WTC11 (cell line): ENCODE measurements at regions not wholly inside any gene's neighbourhood (a gene's known extent, or its start where the extent isn't known, plus 50 kb on each side); places are given as distances from the start of the nearest gene placed in this dataset.

ENCODE experiments used
- ATAC-seq: fragments of 200-7000 bp; cut with Tn5 transposase; 2 replicates; pipeline ENCODE4 v1.10.0; 2021; ENCODE audit warnings: mild to moderate bottlenecking, moderate library complexity
- CTCF ChIA-PET: fragments of 300-600 bp; sonication (Branson Sonifier 250); formaldehyde crosslinking; loops from one replicate; lab custom pipeline; 2021; ENCODE audit warnings: antibody characterized with exemption; lab: Charles Lee
- POLR2A ChIA-PET: fragments of 350-600 bp; sonication (Branson Sonifier 250); formaldehyde crosslinking; loops from one replicate; lab custom pipeline; 2021; ENCODE audit warnings: antibody characterized with exemption; lab: Charles Lee
- DNase-seq: peaks from one replicate; pipeline ENCODE4 v3.0.0; 2021; ENCODE audit warnings: low spot score
- H3K27ac Mint-ChIP-seq: 2 replicates; pipeline ENCODE4 v1.8.0; 2021; ENCODE audit warnings: mixed read lengths
- H3K27me3 Mint-ChIP-seq: 2 replicates; pipeline ENCODE4 v1.8.0; 2021; ENCODE audit warnings: low read depth, mild to moderate bottlenecking, moderate library complexity, mixed read lengths
- H3K36me3 Mint-ChIP-seq: 2 replicates; pipeline ENCODE4 v1.8.0; 2021; ENCODE audit warnings: mixed read lengths
- H3K4me1 Mint-ChIP-seq: 2 replicates; pipeline ENCODE4 v1.8.0; 2022; ENCODE audit warnings: mixed read lengths
- H3K4me3 Mint-ChIP-seq: 2 replicates; pipeline ENCODE4 v1.8.0; 2021; ENCODE audit warnings: mild to moderate bottlenecking, moderate library complexity, mixed read lengths
- H3K9me3 Mint-ChIP-seq: 2 replicates; pipeline ENCODE4 v1.8.0; 2021; ENCODE audit warnings: mixed read lengths
- AFF4 ChIP-seq: sonication (generic); formaldehyde crosslinking; IDR thresholded peaks from 2 replicates; pipeline ENCODE4 v1.8.1; 2023; ENCODE audit warnings: mild to moderate bottlenecking, missing genetic modification reagents, borderline replicate concordance
- ATF6 ChIP-seq: sonication (generic); formaldehyde crosslinking; IDR thresholded peaks from 2 replicates; pipeline ENCODE4 v1.8.1; 2023; ENCODE audit warnings: mild to moderate bottlenecking, missing genetic modification reagents
- ERG ChIP-seq: fragments of 250-450 bp; sonication (Bioruptor Pico); IDR thresholded peaks from 2 replicates; pipeline ENCODE4 v1.8.0; 2021; ENCODE audit warnings: mild to moderate bottlenecking
- ETV6 ChIP-seq: sonication (generic); formaldehyde crosslinking; IDR thresholded peaks from 2 replicates; pipeline ENCODE4 v1.8.1; 2022; ENCODE audit warnings: mild to moderate bottlenecking, missing genetic modification reagents
- FOXJ3 ChIP-seq: sonication (generic); formaldehyde crosslinking; IDR thresholded peaks from 2 replicates; pipeline ENCODE4 v1.9.0; 2021; ENCODE audit warnings: missing genetic modification reagents, mild to moderate bottlenecking, borderline replicate concordance
- HMGXB4 ChIP-seq: sonication (generic); formaldehyde crosslinking; IDR thresholded peaks from 2 replicates; pipeline ENCODE4 v1.8.1; 2023; ENCODE audit warnings: mild to moderate bottlenecking, moderate library complexity, missing genetic modification reagents
- JAZF1 ChIP-seq: fragments of 250-450 bp; sonication (Bioruptor Pico); IDR thresholded peaks from 2 replicates; pipeline ENCODE4 v1.9.0; 2021; ENCODE audit warnings: moderate library complexity, mild to moderate bottlenecking, inconsistent platforms
- NFYB ChIP-seq: sonication (generic); formaldehyde crosslinking; conservative IDR thresholded peaks from 2 replicates; pipeline ENCODE4 v1.8.0; 2022; ENCODE audit warnings: low read depth, missing genetic modification reagents
- NR3C1 ChIP-seq: sonication (generic); formaldehyde crosslinking; conservative IDR thresholded peaks from 2 replicates; pipeline ENCODE4 v1.8.1; 2023; ENCODE audit warnings: low read depth, mild to moderate bottlenecking, missing genetic modification reagents
- OVOL2 ChIP-seq: fragments of 250-450 bp; sonication (Bioruptor Pico); IDR thresholded peaks from 2 replicates; pipeline ENCODE4 v1.9.0; 2021; ENCODE audit warnings: mild to moderate bottlenecking, borderline replicate concordance
- RELA ChIP-seq: sonication (generic); formaldehyde crosslinking; IDR thresholded peaks from 2 replicates; pipeline ENCODE4 v1.8.1; 2022; ENCODE audit warnings: missing genetic modification reagents, mild to moderate bottlenecking, borderline replicate concordance
- TP53 ChIP-seq: sonication (generic); formaldehyde crosslinking; IDR thresholded peaks from 2 replicates; pipeline ENCODE4 v1.8.1; 2023; ENCODE audit warnings: mild to moderate bottlenecking, missing genetic modification reagents
- USF2 ChIP-seq: sonication (generic); formaldehyde crosslinking; IDR thresholded peaks from 2 replicates; pipeline ENCODE4 v1.8.1; 2023; ENCODE audit warnings: mild to moderate bottlenecking, missing genetic modification reagents, moderate library complexity
- ZBTB21 ChIP-seq: sonication (generic); formaldehyde crosslinking; IDR thresholded peaks from 2 replicates; pipeline ENCODE4 v1.8.1; 2023; ENCODE audit warnings: mild to moderate bottlenecking, missing genetic modification reagents, borderline replicate concordance
- ZNF138 ChIP-seq: sonication (generic); formaldehyde crosslinking; conservative IDR thresholded peaks from 2 replicates; pipeline ENCODE4 v1.8.1; 2022; ENCODE audit warnings: mild to moderate bottlenecking, moderate library complexity, missing genetic modification reagents
- ZNF671 ChIP-seq: fragments of 250-450 bp; sonication (Bioruptor Pico); IDR thresholded peaks from 2 replicates; pipeline ENCODE4 v1.8.0; 2021; ENCODE audit warnings: mild to moderate bottlenecking
- TF ChIP-seq, protein P1 (sequence below): sonication (generic); formaldehyde crosslinking; IDR thresholded peaks from 2 replicates; pipeline ENCODE4 v1.8.1; 2022; ENCODE audit warnings: mild to moderate bottlenecking, moderate library complexity, missing genetic modification reagents
- TF ChIP-seq, protein P2 (sequence below): sonication (generic); formaldehyde crosslinking; IDR thresholded peaks from 2 replicates; pipeline ENCODE4 v1.8.1; 2022; ENCODE audit warnings: mild to moderate bottlenecking, missing genetic modification reagents, moderate library complexity, borderline replicate concordance

DNA sequence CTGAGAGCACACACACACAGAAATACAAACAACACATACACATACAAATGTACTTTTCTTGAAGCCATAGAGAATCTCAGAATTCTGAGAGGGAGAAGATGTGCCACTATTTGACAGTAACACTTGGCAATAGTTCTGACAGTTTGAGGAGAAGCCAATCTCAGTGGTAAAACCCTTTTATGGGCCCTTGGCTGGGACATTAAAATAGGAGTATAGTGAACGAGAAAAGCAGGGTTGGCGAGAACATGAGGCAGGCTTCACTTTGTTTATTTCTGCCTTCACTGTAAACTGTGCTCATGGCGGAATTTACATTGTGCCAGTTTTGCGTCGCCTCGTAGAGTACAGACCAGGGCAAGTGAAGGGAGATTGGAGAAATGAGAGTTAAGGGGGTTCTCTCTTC lies 449.4 kb upstream of the POU3F3 start:
- TF ChIP-seq, protein P1, sequence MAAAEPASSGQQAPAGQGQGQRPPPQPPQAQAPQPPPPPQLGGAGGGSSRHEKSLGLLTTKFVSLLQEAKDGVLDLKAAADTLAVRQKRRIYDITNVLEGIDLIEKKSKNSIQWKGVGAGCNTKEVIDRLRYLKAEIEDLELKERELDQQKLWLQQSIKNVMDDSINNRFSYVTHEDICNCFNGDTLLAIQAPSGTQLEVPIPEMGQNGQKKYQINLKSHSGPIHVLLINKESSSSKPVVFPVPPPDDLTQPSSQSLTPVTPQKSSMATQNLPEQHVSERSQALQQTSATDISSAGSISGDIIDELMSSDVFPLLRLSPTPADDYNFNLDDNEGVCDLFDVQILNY (CRISPR knock-in tag), result no peak
- TF ChIP-seq ETV6, result no peak
- TF ChIP-seq FOXJ3 (CRISPR knock-in tag), result no peak
- no peak for TF ChIP-seq TP53 (CRISPR knock-in tag)
- TF ChIP-seq, protein P2, sequence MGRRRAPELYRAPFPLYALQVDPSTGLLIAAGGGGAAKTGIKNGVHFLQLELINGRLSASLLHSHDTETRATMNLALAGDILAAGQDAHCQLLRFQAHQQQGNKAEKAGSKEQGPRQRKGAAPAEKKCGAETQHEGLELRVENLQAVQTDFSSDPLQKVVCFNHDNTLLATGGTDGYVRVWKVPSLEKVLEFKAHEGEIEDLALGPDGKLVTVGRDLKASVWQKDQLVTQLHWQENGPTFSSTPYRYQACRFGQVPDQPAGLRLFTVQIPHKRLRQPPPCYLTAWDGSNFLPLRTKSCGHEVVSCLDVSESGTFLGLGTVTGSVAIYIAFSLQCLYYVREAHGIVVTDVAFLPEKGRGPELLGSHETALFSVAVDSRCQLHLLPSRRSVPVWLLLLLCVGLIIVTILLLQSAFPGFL (CRISPR knock-in tag), result no peak
- TF ChIP-seq OVOL2 (CRISPR knock-in tag), result no peak
- TF ChIP-seq ZBTB21 (CRISPR knock-in tag), result no peak
- TF ChIP-seq RELA (CRISPR knock-in tag), result no peak
- TF ChIP-seq ATF6 (CRISPR knock-in tag), result no peak
- TF ChIP-seq JAZF1 (CRISPR knock-in tag), result no peak
- TF ChIP-seq HMGXB4 (CRISPR knock-in tag), result no peak
- TF ChIP-seq ZNF671 (CRISPR knock-in tag), result no peak
- no peak for TF ChIP-seq NR3C1 (CRISPR knock-in tag)
- no peak for TF ChIP-seq USF2 (CRISPR knock-in tag)
- no peak for TF ChIP-seq ZNF138
- no peak for TF ChIP-seq ERG (CRISPR knock-in tag)
- TF ChIP-seq AFF4 (CRISPR knock-in tag), result no peak
- no peak for TF ChIP-seq NFYB (CRISPR knock-in tag)
- POLR2A ChIA-PET, result interaction anchor here (0.6 kb wide), 1 partner anchor 256 kb away, joined by 4 read pairs; no protein-coding TSS in a partner anchor
- DNase-seq (no peak), ATAC-seq (no peak)
- no peak overlapping the region for H3K27ac Mint-ChIP-seq
- H3K27me3 Mint-ChIP-seq, result no peaks in the 10 kb centered on the region
- no peaks in the 10 kb centered on the region for H3K9me3 Mint-ChIP-seq
- H3K36me3 Mint-ChIP-seq, result no peaks in the 10 kb centered on the region
- no peak overlapping the region for H3K4me3 Mint-ChIP-seq
- peaks cover 24% of the 10 kb centered on the region for H3K4me1 Mint-ChIP-seq
- CTCF ChIA-PET, result no interaction called here
